ENCODE measurements at regions not wholly inside any gene's neighbourhood (a gene's known extent, or its start where the extent isn't known, plus 50 kb on each side); places are given as distances from the start of the nearest gene placed in this dataset.
"Not testable (repeated sequence)": the region's sequence is repeated elsewhere in the genome, so short reads cannot be mapped to it uniquely, and the experiment has no call there.

DNA sequence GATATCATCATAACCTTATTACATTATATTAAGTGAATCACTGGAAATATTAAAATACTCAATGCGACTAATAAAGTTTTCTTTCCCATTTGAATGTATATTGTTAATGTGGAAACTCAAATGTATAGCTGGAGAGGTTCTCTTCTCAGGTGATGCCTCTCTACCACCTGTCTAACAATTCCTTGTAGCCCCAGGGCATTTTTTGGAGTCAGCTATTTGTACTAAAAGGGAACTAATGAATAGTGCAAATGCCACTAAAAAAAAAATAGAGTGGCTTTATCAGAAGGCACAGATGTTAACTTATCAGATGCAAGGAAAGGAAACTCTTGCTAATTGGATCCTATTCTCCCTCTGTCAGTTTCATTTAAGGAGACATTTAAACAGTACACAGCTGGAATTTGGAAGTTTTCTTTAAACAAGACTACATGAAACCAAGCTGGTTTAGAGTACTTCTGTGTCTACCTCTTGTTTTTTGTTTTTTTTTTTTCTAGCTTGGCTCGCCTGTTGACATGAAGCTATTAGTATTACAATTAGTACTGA lies 897.0 kb upstream of the SLC35B3 start:
- CTCF ChIA-PET, result no interaction called here
- no peaks in the 10 kb centered on the region for H3K4me1 Mint-ChIP-seq
- H3K4me3 Mint-ChIP-seq, result no peak overlapping the region
- peaks cover 7% of the 10 kb centered on the region for H3K9me3 Mint-ChIP-seq (ENCODE audit: low read depth)
- H3K27ac Mint-ChIP-seq, result no peak overlapping the region
- no peaks in the 10 kb centered on the region for H3K27me3 Mint-ChIP-seq
- no peak for DNase-seq
- H3K36me3 Mint-ChIP-seq, result no peaks in the 10 kb centered on the region
- ATAC-seq, result no peak

DNA sequence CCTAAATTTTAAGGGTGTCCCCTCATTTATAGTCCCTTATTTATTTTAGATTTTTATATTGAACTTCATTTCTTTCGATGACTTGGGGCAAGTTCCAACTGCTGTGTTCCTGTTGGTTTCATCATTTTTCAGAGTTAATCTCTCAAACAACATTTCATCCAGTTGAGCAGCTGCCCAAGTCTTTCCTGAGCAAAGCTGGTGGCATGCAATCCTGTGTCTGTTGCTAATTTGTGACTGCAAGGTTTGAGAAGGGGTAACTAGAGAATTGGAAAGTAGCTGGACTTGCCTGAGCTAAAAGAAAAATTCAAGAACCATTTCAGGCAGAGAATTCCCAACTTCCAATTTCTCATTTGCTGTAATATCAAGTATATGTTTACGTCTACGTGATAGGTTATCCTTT lies 881.5 kb upstream of the SLC35B3 start:
- Mint-ChIP-seq H3K27ac (no peak overlapping the region), H3K27me3 (no peaks in the 10 kb centered on the region), H3K4me1 (no peaks in the 10 kb centered on the region), H3K36me3 (no peaks in the 10 kb centered on the region), H3K9me3 (ENCODE audit: low read depth) (no peaks in the 10 kb centered on the region), H3K4me3 (no peak overlapping the region)
- DNase-seq, result no peak
- no peak for ATAC-seq
- CTCF ChIA-PET, result no interaction called here

DNA sequence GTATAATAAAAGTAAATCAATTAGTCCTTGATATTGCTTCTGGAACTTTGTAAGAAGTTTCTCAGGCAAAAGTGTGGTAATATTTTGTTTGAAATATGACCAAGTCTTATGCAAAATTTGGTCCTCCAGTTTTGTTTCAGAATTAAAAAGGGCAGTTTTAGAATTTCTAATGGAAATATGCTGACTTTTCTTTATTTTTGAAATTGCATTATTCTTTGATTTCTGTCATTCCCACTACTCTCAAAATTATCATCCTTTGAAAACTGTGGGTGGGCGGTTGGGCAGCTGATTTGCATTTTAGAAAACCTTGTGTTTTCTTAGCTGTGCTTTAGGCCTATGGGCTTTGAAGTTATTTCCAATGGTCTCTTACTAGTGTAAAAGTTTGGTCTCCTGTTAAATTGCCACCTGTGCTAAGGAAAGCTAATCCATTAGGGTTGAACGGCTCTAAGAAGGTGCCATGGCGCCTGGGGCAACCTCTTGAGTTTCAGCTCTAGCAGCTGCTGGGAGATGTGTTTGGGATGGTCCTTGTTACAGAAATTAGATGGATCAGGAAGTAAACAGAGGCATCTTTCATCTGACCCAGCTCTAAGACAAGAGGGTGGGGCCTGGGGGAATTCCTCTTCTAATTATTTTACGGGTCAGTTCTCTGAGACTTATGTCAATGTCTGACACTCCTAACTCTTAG lies 880.8 kb upstream of the SLC35B3 start:
- CTCF ChIA-PET, result no interaction called here
- no peak overlapping the region for H3K27ac Mint-ChIP-seq
- H3K9me3 Mint-ChIP-seq (ENCODE audit: low read depth), result no peaks in the 10 kb centered on the region
- ATAC-seq (no peak), DNase-seq (no peak)
- no peaks in the 10 kb centered on the region for H3K27me3 Mint-ChIP-seq
- H3K4me1 Mint-ChIP-seq, result no peaks in the 10 kb centered on the region
- H3K4me3 Mint-ChIP-seq, result no peak overlapping the region
- no peaks in the 10 kb centered on the region for H3K36me3 Mint-ChIP-seq

DNA sequence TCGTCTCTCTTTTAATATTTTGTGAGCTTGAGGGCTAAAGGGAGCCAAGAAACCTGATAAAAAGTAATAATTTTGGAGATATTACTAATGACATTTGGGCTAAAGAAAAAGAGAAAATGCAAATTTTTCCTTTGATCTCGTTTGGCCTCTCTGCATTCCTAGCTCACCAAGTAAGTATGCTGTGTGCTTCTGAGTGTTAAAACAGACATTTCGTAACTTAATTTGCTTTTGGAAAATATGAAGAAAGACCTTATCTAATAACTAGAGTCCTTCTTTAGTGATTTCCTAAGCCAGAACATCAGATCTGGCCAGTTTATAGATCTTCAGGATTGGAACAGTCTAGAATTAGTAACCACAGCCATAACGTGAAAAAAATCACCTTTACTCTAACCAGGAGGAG lies 872.9 kb upstream of the SLC35B3 start:
- Mint-ChIP-seq H3K27ac (no peak overlapping the region), H3K4me3 (no peak overlapping the region), H3K36me3 (no peaks in the 10 kb centered on the region), H3K27me3 (no peaks in the 10 kb centered on the region), H3K4me1 (no peaks in the 10 kb centered on the region), H3K9me3 (ENCODE audit: low read depth) (peaks cover 9% of the 10 kb centered on the region)
- DNase-seq, result no peak
- no peak for ATAC-seq
- CTCF ChIA-PET, result no interaction called here

DNA sequence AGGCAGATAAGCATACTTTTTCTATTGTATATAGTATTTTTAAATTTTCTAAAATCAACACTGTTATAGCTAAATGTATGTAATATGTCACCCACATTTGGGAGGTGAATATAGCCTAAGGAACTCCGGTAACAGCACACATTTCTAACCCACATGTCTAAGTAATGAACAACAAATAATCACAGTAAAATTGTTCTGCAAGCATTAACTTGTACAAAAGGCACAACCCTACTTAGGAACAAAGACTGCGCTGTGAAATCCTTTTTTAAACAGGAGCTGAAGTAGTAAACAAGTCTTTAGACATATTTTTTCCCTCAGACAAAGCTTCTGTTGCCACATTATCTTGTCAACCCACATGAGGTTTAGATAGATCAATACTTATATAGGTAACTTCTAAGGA lies 872.4 kb upstream of the SLC35B3 start:
- Mint-ChIP-seq H3K27ac (no peak overlapping the region), H3K27me3 (no peaks in the 10 kb centered on the region), H3K9me3 (ENCODE audit: low read depth) (peaks cover 9% of the 10 kb centered on the region), H3K36me3 (no peaks in the 10 kb centered on the region), H3K4me3 (no peak overlapping the region), H3K4me1 (no peaks in the 10 kb centered on the region)
- no peak for DNase-seq
- ATAC-seq, result no peak
- CTCF ChIA-PET, result no interaction called here

DNA sequence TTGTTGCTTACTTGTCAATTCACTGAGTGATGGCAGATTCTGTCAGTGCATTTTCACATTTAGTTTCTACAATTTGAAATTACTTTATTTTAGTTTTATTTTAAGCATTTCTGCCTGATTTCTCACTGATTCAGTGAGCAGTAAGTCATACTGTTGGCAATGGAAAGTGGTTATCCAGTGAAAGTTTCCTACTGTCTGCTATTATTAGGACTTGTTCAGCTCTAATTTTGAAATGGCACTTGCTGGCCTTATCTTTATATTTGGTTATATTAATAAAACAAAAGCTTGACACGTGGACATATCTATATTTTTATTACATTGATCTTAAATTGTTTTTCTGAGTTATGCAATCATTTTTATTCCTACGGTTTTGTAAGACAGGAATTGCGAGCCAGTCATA lies 871.8 kb upstream of the SLC35B3 start:
- Mint-ChIP-seq H3K4me1 (no peaks in the 10 kb centered on the region), H3K27ac (no peak overlapping the region), H3K27me3 (no peaks in the 10 kb centered on the region), H3K9me3 (ENCODE audit: low read depth) (peaks cover 9% of the 10 kb centered on the region), H3K4me3 (no peak overlapping the region), H3K36me3 (no peaks in the 10 kb centered on the region)
- ATAC-seq (no peak), DNase-seq (no peak)
- CTCF ChIA-PET, result no interaction called here

DNA sequence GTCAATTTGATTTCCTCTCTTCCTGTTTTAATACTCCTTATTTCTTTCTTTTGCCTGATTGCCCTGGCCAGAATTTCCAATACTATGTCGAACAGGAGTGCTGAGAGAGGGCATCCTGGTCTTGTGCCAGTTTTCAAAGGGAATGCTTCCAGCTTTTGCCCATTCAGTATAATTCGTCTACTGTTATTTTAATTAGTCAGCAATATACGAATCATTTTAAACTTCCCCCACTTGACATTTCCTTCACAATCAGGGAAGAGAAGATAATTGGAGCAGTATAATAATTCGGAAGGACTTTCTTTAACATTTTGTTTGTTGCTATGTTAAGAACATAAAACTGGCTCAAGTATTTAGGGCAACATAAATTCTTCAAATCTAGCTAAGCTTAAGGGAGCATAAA lies 860.3 kb upstream of the SLC35B3 start:
- no peak for DNase-seq
- Mint-ChIP-seq H3K9me3 (ENCODE audit: low read depth) (peaks cover 9% of the 10 kb centered on the region), H3K27ac (no peak overlapping the region), H3K36me3 (no peaks in the 10 kb centered on the region), H3K4me3 (no peak overlapping the region), H3K27me3 (no peaks in the 10 kb centered on the region), H3K4me1 (no peaks in the 10 kb centered on the region)
- ATAC-seq, result no peak
- CTCF ChIA-PET, result no interaction called here

DNA sequence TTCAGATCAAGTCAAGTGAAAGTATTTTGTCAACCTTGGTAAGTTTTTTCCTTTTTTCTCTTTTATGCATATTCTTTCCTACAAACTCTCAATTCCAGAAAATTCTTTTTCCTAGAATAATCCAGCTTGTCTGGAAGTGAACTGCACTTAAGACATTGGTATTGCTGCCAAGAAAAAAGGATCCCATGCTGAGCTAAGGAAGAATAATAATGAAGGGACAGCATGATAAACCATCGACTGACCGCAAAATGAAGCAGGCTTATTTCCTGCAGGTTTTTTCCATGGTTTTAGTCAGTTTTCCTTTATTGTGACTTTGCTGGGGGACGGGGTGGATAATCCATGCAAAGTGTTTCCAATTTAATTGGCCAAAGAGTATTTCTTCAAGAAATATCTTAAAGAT lies 857.6 kb upstream of the SLC35B3 start:
- Mint-ChIP-seq H3K4me1 (no peaks in the 10 kb centered on the region), H3K9me3 (ENCODE audit: low read depth) (peaks cover 9% of the 10 kb centered on the region), H3K27me3 (no peaks in the 10 kb centered on the region), H3K36me3 (no peaks in the 10 kb centered on the region), H3K27ac (no peak overlapping the region), H3K4me3 (no peak overlapping the region)
- no peak for ATAC-seq
- no peak for DNase-seq
- CTCF ChIA-PET, result no interaction called here

DNA sequence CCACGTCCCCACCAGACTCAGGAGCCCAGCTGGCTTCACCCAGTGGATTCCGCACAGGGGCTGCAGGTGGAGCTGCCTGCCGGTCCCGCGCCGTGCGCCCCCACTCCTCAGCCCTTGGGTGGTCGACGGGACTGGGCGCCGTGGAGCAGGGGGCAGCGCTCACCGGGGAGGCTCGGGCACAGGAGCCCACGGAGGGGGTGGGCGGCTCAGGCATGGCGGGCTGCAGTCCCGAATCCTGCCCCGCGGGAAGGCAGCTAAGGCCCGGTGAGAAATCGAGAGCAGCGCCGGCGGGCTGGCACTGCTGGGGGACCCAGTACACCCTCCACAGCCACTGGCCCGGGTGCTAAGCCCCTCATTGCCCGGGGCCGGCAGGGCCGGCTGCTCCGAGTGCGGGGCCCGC lies 855.0 kb upstream of the SLC35B3 start:
- ATAC-seq; DNase-seq; H3K4me1 Mint-ChIP-seq; H3K4me3 Mint-ChIP-seq; H3K27ac Mint-ChIP-seq; H3K36me3 Mint-ChIP-seq; H3K9me3 Mint-ChIP-seq (ENCODE audit: low read depth); CTCF ChIA-PET; H3K27me3 Mint-ChIP-seq: not testable (repeated sequence)

DNA sequence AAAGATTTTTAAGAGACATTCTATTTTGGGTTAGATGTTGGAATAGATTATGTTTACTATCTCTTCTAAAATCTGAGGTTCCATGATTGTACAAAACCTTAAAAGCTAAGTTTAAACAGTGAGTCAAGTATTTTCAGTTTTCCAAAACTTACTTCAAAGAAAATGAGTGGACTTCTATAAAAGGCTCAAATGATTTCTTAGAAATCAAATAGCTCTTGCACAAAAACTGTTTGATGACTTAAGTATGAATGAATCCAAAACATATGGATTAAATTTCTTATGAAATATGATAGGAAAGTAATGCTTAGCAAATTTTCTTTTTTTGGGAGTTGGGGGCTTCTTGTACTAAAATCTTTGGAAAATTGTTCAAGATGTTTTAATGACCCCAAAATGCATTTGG lies 837.3 kb upstream of the SLC35B3 start:
- ATAC-seq, result no peak
- CTCF ChIA-PET, result no interaction called here
- Mint-ChIP-seq H3K9me3 (ENCODE audit: low read depth) (peaks cover 2% of the 10 kb centered on the region), H3K4me1 (no peaks in the 10 kb centered on the region), H3K4me3 (no peak overlapping the region), H3K36me3 (no peaks in the 10 kb centered on the region), H3K27ac (no peak overlapping the region), H3K27me3 (no peaks in the 10 kb centered on the region)
- no peak for DNase-seq

DNA sequence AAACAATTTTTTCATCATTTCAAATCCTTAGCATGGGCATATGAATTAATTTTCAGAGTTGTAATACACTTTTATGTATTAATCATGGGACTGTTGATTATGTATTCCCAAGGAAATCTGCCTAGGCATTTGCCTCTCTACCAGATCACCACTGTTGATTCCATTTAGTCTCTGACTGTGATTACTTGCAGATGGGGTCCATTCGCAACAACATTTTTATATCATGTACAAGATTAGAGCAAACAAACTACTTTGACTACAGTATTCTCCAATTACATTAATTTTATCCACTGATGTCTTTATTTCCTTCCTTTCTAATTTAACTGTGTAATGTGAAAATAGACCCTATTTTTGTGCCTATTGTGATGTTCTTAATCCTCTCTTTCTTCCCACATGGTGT lies 831.4 kb upstream of the SLC35B3 start:
- Mint-ChIP-seq H3K36me3 (no peaks in the 10 kb centered on the region), H3K4me3 (no peak overlapping the region), H3K4me1 (no peaks in the 10 kb centered on the region), H3K9me3 (ENCODE audit: low read depth) (peaks cover 7% of the 10 kb centered on the region), H3K27ac (no peak overlapping the region), H3K27me3 (no peaks in the 10 kb centered on the region)
- no peak for DNase-seq
- ATAC-seq, result no peak
- CTCF ChIA-PET, result no interaction called here

DNA sequence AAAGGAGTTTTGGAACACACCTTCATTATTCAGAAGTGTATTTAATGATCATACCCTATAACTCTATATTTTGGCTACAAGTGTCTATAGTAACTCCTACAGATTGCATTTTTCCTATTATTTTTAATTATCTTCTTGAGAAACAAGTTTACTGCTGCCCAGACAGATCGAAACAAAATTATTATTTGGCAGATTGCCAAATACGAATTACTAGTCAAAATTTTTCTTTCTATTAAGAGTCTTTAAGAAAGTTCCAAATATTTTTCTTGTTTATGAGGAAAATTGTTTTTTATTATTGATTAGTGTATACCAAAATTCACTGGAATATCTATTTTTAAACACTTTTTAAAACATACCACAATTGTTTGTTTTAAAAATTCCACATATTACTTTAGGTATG lies 821.9 kb upstream of the SLC35B3 start:
- no peaks in the 10 kb centered on the region for H3K27me3 Mint-ChIP-seq
- no peaks in the 10 kb centered on the region for H3K36me3 Mint-ChIP-seq
- no peak overlapping the region for H3K27ac Mint-ChIP-seq
- ATAC-seq, result no peak
- H3K9me3 Mint-ChIP-seq (ENCODE audit: low read depth), result peaks cover 9% of the 10 kb centered on the region
- no peak overlapping the region for H3K4me3 Mint-ChIP-seq
- no peak for DNase-seq
- H3K4me1 Mint-ChIP-seq, result no peaks in the 10 kb centered on the region
- CTCF ChIA-PET, result interaction anchor here (0.6 kb wide), 1 partner anchor 365 kb away, joined by 3 read pairs; no protein-coding TSS in a partner anchor

DNA sequence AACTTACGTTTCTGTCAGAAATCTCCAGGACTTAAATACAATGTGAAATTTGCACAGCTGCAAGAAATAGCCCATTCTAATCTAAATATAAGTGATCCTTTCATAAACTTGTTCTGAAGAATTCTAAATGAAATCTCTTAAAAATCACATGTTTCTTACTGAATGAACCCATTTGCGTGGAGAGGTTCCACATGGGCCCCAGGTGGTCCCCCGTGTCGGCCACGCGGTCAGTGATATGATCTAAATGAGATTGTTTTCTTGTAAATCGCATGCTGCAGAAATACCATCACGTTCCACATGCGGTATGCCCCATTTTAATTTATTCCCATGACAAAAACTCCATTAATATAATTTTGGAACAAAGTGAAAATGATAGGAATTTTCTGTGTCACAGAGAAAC lies 818.9 kb upstream of the SLC35B3 start:
- ATAC-seq (no peak), DNase-seq (no peak)
- Mint-ChIP-seq H3K27me3 (no peaks in the 10 kb centered on the region), H3K36me3 (no peaks in the 10 kb centered on the region), H3K27ac (no peak overlapping the region), H3K4me3 (no peak overlapping the region), H3K9me3 (ENCODE audit: low read depth) (peaks cover 2% of the 10 kb centered on the region), H3K4me1 (no peaks in the 10 kb centered on the region)
- CTCF ChIA-PET, result no interaction called here

DNA sequence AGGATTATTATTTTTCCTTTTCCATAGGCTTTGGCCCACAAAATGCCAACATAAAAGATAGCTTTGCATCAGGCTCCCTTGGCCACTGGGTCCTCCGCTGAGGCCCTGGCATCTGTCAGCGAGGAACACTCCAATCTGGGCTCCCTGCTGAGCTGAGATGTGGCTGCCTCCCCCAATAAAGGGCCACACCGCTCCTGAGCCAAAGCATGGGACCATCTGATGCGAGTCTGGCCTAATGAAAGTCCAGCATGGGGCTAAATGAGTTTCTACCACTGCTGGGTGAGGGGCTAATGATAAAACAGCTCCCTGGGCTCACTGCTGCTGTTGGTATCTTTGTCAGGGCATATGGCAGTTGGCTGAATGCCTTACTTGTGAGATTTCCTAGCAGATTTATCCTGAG lies 817.5 kb upstream of the SLC35B3 start:
- Mint-ChIP-seq H3K27me3 (no peaks in the 10 kb centered on the region), H3K27ac (no peak overlapping the region)

DNA sequence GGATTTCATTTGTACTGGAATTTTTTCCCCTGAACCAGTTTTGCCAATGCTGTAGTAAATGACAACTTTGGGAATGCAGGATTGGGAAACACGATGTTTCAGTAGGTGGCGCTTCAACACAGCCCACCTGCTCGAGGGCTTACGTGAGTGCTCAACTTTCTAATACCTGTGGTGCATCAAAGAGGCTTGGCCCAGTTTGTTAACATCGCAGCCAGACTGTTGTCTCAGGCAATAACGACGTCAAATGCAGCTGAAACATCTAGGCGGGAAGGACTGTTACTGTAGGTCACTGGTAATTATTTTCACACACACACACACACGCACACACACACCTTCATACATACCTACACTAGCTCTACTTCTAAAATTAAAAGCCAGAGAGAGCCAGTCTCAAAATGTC lies 815.5 kb upstream of the SLC35B3 start:
- Mint-ChIP-seq H3K9me3 (ENCODE audit: low read depth) (no peaks in the 10 kb centered on the region), H3K27me3 (no peaks in the 10 kb centered on the region), H3K4me1 (no peaks in the 10 kb centered on the region), H3K36me3 (no peaks in the 10 kb centered on the region), H3K27ac (no peak overlapping the region), H3K4me3 (no peak overlapping the region)
- ATAC-seq, result no peak
- CTCF ChIA-PET, result no interaction called here
- no peak for DNase-seq

More for the DNA sequence above, 817.5 kb upstream of the SLC35B3 start:
- DNase-seq (no peak), ATAC-seq (no peak)
- no peak overlapping the region for H3K4me3 Mint-ChIP-seq
- CTCF ChIA-PET, result no interaction called here
- no peaks in the 10 kb centered on the region for H3K9me3 Mint-ChIP-seq (ENCODE audit: low read depth)
- no peaks in the 10 kb centered on the region for H3K4me1 Mint-ChIP-seq
- no peaks in the 10 kb centered on the region for H3K36me3 Mint-ChIP-seq

Measured in activated CD8-positive, alpha-beta memory T cell treated with anti-CD3 and anti-CD28 coated beads, Interleukin-2, amount 10 ng/mL, durations not matched to agents 7 days and 5 days (primary cell).